Lung microvascular endothelial cell (primary cell): ENCODE measurements at regions not wholly inside any gene's neighbourhood (a gene's known extent, or its start where the extent isn't known, plus 50 kb on each side); places are given as distances from the start of the nearest gene placed in this dataset.

Source experiments
- DNase-seq, 2 donors: peaks; one replicate each; pipeline versions ENCODE4 v3.0.0 to v3.0.0-alpha.2; 2010; ENCODE audit warnings: low read depth in 2 of 2

DNA sequence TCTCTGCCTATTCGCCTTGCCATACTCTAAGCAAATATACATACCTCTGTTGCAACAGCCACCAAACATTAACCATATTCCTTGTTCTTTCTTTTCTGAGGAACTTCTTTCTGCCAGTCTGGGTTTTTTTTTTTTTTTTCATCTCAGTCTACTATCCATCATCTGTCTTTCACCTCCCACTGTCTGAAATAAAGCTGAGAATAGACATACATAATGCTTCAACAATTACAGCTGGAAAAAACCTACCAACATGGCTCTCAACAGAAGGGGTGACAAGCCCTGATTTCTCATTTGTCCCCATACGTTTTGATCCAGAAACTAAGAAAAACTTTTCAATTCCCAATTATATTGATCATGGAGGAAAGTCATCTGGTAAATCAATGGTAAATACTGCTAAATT lies 728.8 kb upstream of the POU3F3 start:
- DNase-seq = no peak

GRCh38 chr2:104127049-104127770 lies 726.7 kb upstream of the POU3F3 start:
- DNase-seq = no peak

- DNase-seq = no peak
These were observed 713.6 kb upstream of the POU3F3 start for GRCh38 chr2:104140361-104140760.

GRCh38 chr2:104158191-104158590 lies 695.7 kb upstream of the POU3F3 start:
- no peak for DNase-seq

GRCh38 chr2:104163611-104164130 lies 690.2 kb upstream of the POU3F3 start:
- DNase-seq = no peak

DNA sequence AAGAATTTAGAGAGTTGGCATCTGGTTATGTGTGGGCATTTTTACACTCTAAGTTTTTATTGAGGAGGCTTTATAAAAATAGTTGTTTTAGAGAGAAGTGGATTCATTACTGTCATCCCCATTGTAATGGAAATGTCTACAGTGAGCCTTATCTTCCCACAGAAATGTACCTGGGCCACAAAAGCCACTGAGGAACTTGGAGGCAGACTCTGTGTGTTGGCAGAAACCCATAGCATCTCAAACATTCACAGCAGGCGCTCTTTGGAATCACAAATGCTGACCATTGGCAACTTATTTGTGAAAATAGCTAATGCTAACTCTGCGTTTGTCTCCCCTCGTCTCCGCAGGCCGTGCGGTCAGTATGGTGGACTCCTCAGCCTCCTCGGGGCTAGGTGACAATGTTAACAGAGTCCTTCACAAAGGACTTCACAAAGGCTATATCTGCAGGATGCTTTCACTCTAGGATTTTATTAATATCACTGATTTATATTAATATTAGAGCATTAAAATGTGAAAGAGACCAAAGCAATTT lies 689.1 kb upstream of the POU3F3 start:
- DNase-seq = no peak

- DNase-seq = no peak
These were observed 676.7 kb upstream of the POU3F3 start for GRCh38 chr2:104177179-104177578.

DNA sequence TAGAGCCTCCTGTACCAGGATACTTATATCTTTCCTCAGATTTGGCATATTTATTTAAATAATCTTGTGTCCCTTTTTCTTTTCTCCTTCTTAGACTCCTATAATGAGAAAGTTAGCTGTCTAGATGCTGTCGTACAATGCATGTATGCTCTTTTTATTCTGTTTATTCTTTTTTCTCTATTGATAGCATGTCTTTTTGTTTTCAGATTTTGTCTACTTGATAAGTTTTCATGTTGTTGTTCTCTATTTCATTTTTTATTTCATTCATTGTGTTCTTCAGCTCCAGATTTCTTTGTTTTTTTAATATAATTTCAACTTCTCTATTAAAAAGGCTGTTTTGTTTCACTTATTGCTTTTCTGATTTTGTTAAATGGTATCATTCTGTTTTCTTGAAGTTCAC lies 674.3 kb upstream of the POU3F3 start:
- DNase-seq = no peak

GRCh38 chr2:104200533-104201168 lies 653.3 kb upstream of the POU3F3 start:
- no peak for DNase-seq

DNA sequence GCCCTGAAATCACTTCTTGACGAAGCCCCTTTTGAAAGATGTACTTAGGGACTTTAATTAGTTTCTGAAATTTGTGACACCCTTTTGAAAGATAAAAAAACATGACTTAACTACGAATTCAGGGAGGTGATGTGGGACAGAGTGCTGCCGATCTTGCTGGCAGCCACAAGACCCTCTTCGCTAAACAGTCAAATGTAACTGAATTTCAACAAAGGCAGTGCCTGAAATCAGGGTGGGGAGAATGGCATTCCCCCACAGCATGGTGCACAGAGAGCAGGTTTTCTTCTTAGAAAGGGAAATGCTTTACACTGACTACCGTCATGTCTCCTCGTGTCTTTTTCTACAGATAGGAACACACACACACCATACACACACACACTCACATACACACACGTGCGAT lies 640.2 kb upstream of the POU3F3 start:
- DNase-seq = no peak

DNA sequence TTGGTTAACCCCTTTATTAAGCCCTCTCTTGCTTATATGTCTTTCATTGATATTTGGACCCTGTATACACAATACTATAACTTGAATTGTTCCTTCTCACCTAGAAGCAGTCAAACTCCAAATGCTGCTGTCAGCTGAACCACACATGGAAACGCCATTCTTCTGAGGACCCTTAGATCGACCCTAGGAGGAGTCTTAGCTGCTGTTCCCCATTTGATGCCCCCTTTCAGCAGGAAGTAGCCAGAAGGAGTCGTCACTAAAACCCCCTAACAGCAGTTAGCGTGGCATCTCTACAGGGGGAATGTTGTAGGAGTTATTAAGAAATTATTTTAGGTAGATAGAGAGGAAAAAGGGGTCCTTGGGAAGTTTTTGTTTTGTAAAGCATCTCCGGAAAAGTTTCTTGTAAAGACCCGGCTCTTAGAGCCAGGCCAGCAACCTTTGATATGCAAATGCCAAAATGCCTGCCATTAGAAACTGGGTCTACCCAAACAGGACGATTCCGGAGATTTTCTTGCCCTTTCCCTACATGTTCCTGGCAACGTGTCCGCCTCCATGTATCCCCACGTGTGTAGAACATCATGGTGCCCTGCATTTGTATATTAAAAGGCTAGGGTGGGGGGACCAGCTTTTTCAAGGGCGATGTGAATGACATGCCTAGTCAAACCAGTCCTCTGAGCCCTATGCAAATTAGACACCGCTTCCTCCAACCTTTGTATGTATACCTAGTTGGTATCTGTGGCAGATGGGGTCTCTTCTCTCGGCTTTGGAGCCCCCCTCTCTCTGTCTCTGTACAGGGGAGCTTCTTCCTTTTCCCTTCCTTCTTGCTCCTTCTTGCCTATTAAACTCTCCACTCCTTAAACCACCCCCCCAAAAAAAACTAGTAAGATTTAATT lies 638.4 kb upstream of the POU3F3 start:
- no peak for DNase-seq

GRCh38 chr2:104233591-104233990 lies 620.3 kb upstream of the POU3F3 start:
- DNase-seq = no peak

DNA sequence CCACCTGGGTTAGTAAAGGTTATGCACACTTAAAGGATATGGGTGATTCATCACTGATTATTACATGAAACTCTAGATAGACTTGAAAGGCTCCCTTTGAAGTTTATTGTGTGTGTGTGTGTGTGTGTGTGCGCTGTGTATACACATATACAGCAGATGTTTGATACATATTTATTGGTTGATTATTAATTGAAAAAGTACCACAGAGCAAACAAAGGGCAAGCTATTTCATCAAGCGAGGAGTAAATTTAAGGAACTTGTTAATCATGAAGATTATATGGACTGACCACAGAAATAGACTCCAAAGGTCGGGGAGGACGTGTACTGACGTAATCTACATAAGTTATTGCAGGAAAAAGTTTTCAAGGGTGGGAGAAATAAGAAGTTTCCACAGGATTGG lies 617.4 kb upstream of the POU3F3 start:
- no peak for DNase-seq

DNA sequence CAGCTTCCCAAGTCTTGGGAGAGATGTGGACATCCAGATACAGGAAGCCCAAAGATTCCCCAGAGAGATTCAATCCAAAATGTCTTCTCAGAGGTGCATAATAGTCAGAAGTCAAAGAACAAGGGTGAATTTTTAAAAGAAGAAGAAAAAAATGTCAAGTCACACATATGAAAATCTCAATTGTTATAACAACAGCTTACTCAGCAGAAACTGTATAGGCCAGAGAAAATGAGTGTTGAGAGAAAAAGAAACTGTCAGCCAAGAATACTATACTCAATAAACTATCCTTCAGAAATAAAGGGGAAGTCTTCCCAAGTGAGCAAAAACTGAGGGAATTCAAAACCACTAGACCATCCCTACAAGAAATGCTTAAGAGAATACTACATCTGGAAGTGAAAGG lies 612.9 kb upstream of the POU3F3 start:
- no peak for DNase-seq

DNA sequence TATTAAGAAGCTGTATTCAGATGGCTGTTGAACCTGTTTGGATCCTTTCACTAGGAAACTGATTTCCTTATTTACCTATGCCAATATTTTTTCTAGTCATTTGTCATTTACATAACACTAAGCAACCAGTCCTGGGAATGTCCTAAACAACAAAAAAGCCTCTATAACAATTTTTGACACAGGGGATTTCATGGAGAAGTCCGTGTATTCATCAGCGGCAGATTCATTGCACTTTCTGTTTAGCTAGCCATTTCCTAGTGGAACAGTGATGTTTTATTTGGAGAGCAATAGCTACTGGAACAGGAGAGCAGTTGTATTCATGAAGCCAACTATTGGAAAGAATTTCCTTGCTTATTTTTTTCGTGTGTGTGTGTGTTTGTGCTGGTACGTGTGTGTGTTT lies 604.3 kb upstream of the POU3F3 start:
- DNase-seq = no peak

DNA sequence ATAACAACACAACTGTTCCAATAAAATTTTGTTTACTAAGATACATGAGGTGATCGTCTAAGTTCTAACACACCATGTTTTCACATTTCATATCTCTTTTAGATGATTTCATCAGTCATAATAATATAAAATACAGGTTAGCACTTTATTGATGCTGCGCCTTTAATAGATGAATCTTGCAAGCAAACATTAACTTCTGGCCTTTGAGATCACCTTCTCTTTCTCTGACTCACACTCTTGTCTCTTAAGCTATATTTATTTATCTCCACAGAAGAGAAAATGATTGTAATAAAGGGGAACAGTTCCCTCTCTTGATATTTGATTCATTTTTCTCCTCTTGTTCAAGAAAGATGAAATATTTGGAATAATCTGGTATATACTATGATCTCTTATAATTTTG lies 603.3 kb upstream of the POU3F3 start:
- DNase-seq = no peak

- DNase-seq = no peak
These were observed 599.9 kb upstream of the POU3F3 start for GRCh38 chr2:104254017-104254416.

- DNase-seq = no peak
These were observed 591.2 kb upstream of the POU3F3 start for GRCh38 chr2:104262714-104263113.

GRCh38 chr2:104279646-104280045 lies 574.3 kb upstream of the POU3F3 start:
- DNase-seq = no peak

GRCh38 chr2:104280216-104280615 lies 573.7 kb upstream of the POU3F3 start:
- no peak for DNase-seq

- DNase-seq = no peak
These were observed 567.1 kb upstream of the POU3F3 start for GRCh38 chr2:104286841-104287240.
